ENCODE measurements at regions not wholly inside any gene's neighbourhood (a gene's known extent, or its start where the extent isn't known, plus 50 kb on each side); places are given as distances from the start of the nearest gene placed in this dataset.

DNA sequence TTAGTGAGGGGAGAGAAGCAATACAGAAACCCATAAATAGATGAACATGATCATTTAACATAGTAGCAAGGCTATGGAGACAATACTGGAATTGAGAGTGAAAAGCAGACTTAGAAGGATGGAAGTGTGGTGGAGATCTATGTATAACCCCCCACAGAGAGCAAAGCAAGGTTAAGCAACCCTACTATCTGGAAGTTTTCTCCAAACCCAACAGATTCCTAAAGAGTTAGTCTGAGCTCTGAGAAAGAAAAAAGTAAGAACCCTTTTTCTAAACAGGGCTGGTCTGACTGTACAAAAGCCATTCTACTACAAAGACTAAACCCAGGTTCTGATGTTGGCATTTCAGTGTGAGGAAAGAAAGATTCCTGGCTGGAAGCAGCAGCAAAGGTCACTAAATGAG, 153.2 kb downstream of the WNT5A start:
- Histone ChIP-seq H3K79me2 (ENCODE audit: control insufficient read depth, low read length) (no peaks in the 10 kb centered on the region), H3K27me3 (ENCODE audit: control insufficient read depth, low read length) (no peaks in the 10 kb centered on the region), H3K36me3 (ENCODE audit: control insufficient read depth, low read length) (no peaks in the 10 kb centered on the region), H3K4me1 (ENCODE audit: control insufficient read depth, low read length) (no peaks in the 10 kb centered on the region), H3F3A (ENCODE audit: control insufficient read depth, insufficient read depth) (no peaks in the 10 kb centered on the region), H3K4me3 (ENCODE audit: low read length) (no peak overlapping the region), H3K9me2 (replicated peaks; ENCODE audit: control insufficient read depth, low read length) (no peaks in the 10 kb centered on the region), H4K20me1 (ENCODE audit: control insufficient read depth, insufficient read depth, low read depth, low read length) (no peaks in the 10 kb centered on the region), H3K9me3 (ENCODE audit: control insufficient read depth, insufficient read depth, low read length) (no peaks in the 10 kb centered on the region), H3K4me2 (ENCODE audit: low read length) (no peak overlapping the region), H3K27ac (ENCODE audit: low read depth, low read length) (no peak overlapping the region)
- TF ChIP-seq EZH2phosphoT487 (IDR thresholded peaks at IDR 0.05; ENCODE audit: borderline replicate concordance, low read length) (no peak), CTCF (IDR thresholded peaks at IDR 0.05; ENCODE audit: low read depth, low read length, poor library complexity, severe bottlenecking) (no peak)

GRCh38 chr3:55333046-55333445, 154.1 kb downstream of the WNT5A start:
- TF ChIP-seq CTCF (IDR thresholded peaks at IDR 0.05; ENCODE audit: low read depth, low read length, poor library complexity, severe bottlenecking) (no peak), EZH2phosphoT487 (IDR thresholded peaks at IDR 0.05; ENCODE audit: borderline replicate concordance, low read length) (no peak)
- Histone ChIP-seq H3K9me3 (ENCODE audit: control insufficient read depth, insufficient read depth, low read length) (no peaks in the 10 kb centered on the region), H3K27ac (ENCODE audit: low read depth, low read length) (no peak overlapping the region)

GRCh38 chr3:55332176-55332575, 154.9 kb downstream of the WNT5A start:
- no peaks in the 10 kb centered on the region for H3K79me2 ChIP-seq (ENCODE audit: control insufficient read depth, low read length)
- H3K9me3 ChIP-seq (ENCODE audit: control insufficient read depth, insufficient read depth, low read length): no peaks in the 10 kb centered on the region
- H3K4me1 ChIP-seq (ENCODE audit: control insufficient read depth, low read length): no peaks in the 10 kb centered on the region
- H3K9me2 ChIP-seq (replicated peaks; ENCODE audit: control insufficient read depth, low read length): no peaks in the 10 kb centered on the region
- no peak overlapping the region for H3K27ac ChIP-seq (ENCODE audit: low read depth, low read length)
- no peak overlapping the region for H3K4me3 ChIP-seq (ENCODE audit: low read length)
- H3K36me3 ChIP-seq (ENCODE audit: control insufficient read depth, low read length): no peaks in the 10 kb centered on the region
- H4K20me1 ChIP-seq (ENCODE audit: control insufficient read depth, insufficient read depth, low read depth, low read length): no peaks in the 10 kb centered on the region
- no peaks in the 10 kb centered on the region for H3F3A ChIP-seq (ENCODE audit: control insufficient read depth, insufficient read depth)
- H3K27me3 ChIP-seq (ENCODE audit: control insufficient read depth, low read length): no peaks in the 10 kb centered on the region
- H3K4me2 ChIP-seq (ENCODE audit: low read length): no peak overlapping the region
- TF ChIP-seq CTCF (IDR thresholded peaks at IDR 0.05; ENCODE audit: low read depth, low read length, poor library complexity, severe bottlenecking) (no peak), EZH2phosphoT487 (IDR thresholded peaks at IDR 0.05; ENCODE audit: borderline replicate concordance, low read length) (no peak)

More at GRCh38 chr3:55333046-55333445, 154.1 kb downstream of the WNT5A start:
- H3F3A ChIP-seq (ENCODE audit: control insufficient read depth, insufficient read depth): no peaks in the 10 kb centered on the region
- H3K4me2 ChIP-seq (ENCODE audit: low read length): no peak overlapping the region
- no peak overlapping the region for H3K4me3 ChIP-seq (ENCODE audit: low read length)
- H3K4me1 ChIP-seq (ENCODE audit: control insufficient read depth, low read length): no peaks in the 10 kb centered on the region
- no peaks in the 10 kb centered on the region for H3K36me3 ChIP-seq (ENCODE audit: control insufficient read depth, low read length)
- H3K79me2 ChIP-seq (ENCODE audit: control insufficient read depth, low read length): no peaks in the 10 kb centered on the region
- H3K9me2 ChIP-seq (replicated peaks; ENCODE audit: control insufficient read depth, low read length): no peaks in the 10 kb centered on the region
- H3K27me3 ChIP-seq (ENCODE audit: control insufficient read depth, low read length): no peaks in the 10 kb centered on the region
- no peaks in the 10 kb centered on the region for H4K20me1 ChIP-seq (ENCODE audit: control insufficient read depth, insufficient read depth, low read depth, low read length)

DNA sequence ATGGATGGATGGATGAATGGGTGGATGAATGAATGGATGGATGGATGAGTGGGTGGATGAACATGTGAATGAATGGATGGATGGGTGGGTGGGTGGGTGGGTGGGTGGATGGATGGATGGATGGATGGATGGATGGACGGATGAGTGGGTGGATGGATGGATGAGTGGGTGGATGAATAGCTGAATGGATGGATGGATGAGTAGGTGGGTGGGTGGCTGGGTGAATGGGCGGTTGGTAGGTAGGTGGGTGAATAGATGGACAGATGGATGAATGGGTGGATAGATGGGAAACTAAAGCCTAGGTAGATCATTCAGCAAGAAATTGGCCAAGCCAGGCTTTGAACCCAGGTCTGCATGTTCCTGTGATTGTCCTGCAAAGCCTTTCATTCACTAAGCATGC, 155.6 kb downstream of the WNT5A start:
- H3K27ac ChIP-seq (ENCODE audit: low read depth, low read length): no peak overlapping the region

More for the DNA sequence above, 155.6 kb downstream of the WNT5A start:
- no peaks in the 10 kb centered on the region for H4K20me1 ChIP-seq (ENCODE audit: control insufficient read depth, insufficient read depth, low read depth, low read length)
- no peaks in the 10 kb centered on the region for H3K27me3 ChIP-seq (ENCODE audit: control insufficient read depth, low read length)
- H3K79me2 ChIP-seq (ENCODE audit: control insufficient read depth, low read length): no peaks in the 10 kb centered on the region
- H3K4me1 ChIP-seq (ENCODE audit: control insufficient read depth, low read length): no peaks in the 10 kb centered on the region
- H3K4me3 ChIP-seq (ENCODE audit: low read length): no peak overlapping the region
- TF ChIP-seq EZH2phosphoT487 (IDR thresholded peaks at IDR 0.05; ENCODE audit: borderline replicate concordance, low read length) (no peak), CTCF (IDR thresholded peaks at IDR 0.05; ENCODE audit: low read depth, low read length, poor library complexity, severe bottlenecking) (no peak)
- no peaks in the 10 kb centered on the region for H3K9me2 ChIP-seq (replicated peaks; ENCODE audit: control insufficient read depth, low read length)
- H3K9me3 ChIP-seq (ENCODE audit: control insufficient read depth, insufficient read depth, low read length): no peaks in the 10 kb centered on the region
- H3K36me3 ChIP-seq (ENCODE audit: control insufficient read depth, low read length): no peaks in the 10 kb centered on the region
- H3K4me2 ChIP-seq (ENCODE audit: low read length): no peak overlapping the region
- no peaks in the 10 kb centered on the region for H3F3A ChIP-seq (ENCODE audit: control insufficient read depth, insufficient read depth)

Data from DOHH2 (cell line).